ENCODE measurements at regions not wholly inside any gene's neighbourhood (a gene's known extent, or its start where the extent isn't known, plus 50 kb on each side); places are given as distances from the start of the nearest gene placed in this dataset.
"Not testable (repeated sequence)": the region's sequence is repeated elsewhere in the genome, so short reads cannot be mapped to it uniquely, and the experiment has no call there.

- DNase-seq = no peak
Measured at GRCh38 chr13:79973533-79973963, 367.4 kb downstream of the SPRY2 start.

GRCh38 chr13:79972066-79972569 lies 368.8 kb downstream of the SPRY2 start:
- DNase-seq = no peak

GRCh38 chr13:79966493-79966895 lies 374.4 kb downstream of the SPRY2 start:
- DNase-seq = no peak

GRCh38 chr13:79966059-79966458 lies 374.9 kb downstream of the SPRY2 start:
- no peak for DNase-seq

- DNase-seq = no peak
Measured at GRCh38 chr13:79946556-79946955, 394.4 kb downstream of the SPRY2 start.

GRCh38 chr13:79943346-79944023 lies 397.4 kb downstream of the SPRY2 start:
- no peak for DNase-seq

- DNase-seq = no peak
Measured at GRCh38 chr13:79941752-79942151, 399.2 kb downstream of the SPRY2 start.

GRCh38 chr13:79939689-79940088 lies 401.2 kb downstream of the SPRY2 start:
- no peak for DNase-seq

- no peak for DNase-seq
Measured at GRCh38 chr13:79937771-79938216, 403.1 kb downstream of the SPRY2 start.

GRCh38 chr13:79937311-79937710 lies 403.6 kb downstream of the SPRY2 start:
- DNase-seq = no peak

GRCh38 chr13:79936368-79937136 lies 404.4 kb downstream of the SPRY2 start:
- peak; percentile 99 for DNase-seq

- DNase-seq = no peak
Measured at GRCh38 chr13:79935121-79935520, 405.8 kb downstream of the SPRY2 start.

- DNase-seq = no peak
Measured at GRCh38 chr13:79933389-79933788, 407.5 kb downstream of the SPRY2 start.

GRCh38 chr13:79932556-79932955 lies 408.4 kb downstream of the SPRY2 start:
- DNase-seq = no peak

- not testable (repeated sequence) for DNase-seq
Measured at GRCh38 chr13:79923973-79924556, 416.9 kb downstream of the SPRY2 start.

- no peak for DNase-seq
Measured at GRCh38 chr13:79919091-79919490, 421.8 kb downstream of the SPRY2 start.

- DNase-seq = no peak
Measured at GRCh38 chr13:79918620-79919019, 422.3 kb downstream of the SPRY2 start.

- no peak for DNase-seq
Measured at GRCh38 chr13:79917628-79918027, 423.3 kb downstream of the SPRY2 start.

GRCh38 chr13:79915114-79915811 lies 425.7 kb downstream of the SPRY2 start:
- peak; percentile 64 for DNase-seq

- DNase-seq = no peak
Measured at GRCh38 chr13:79913141-79913827, 427.6 kb downstream of the SPRY2 start.

GRCh38 chr13:79912403-79912802 lies 428.5 kb downstream of the SPRY2 start:
- no peak for DNase-seq

- DNase-seq = no peak
Measured at GRCh38 chr13:79910875-79911540, 429.9 kb downstream of the SPRY2 start.
